ENCODE measurements at regions not wholly inside any gene's neighbourhood (a gene's known extent, or its start where the extent isn't known, plus 50 kb on each side); places are given as distances from the start of the nearest gene placed in this dataset.

- no peak overlapping the region for H3K9ac ChIP-seq (ENCODE audit: low read depth in 2 of 2, low read length in 2 of 2)
- no peak overlapping the region for H3K27ac ChIP-seq
- intact Hi-C loops (cut with DNase I) = no loop called here
- no peak for DNase-seq
- no peak overlapping the region for H3K4me3 ChIP-seq
- no peaks in the 10 kb centered on the region for H3K9me3 ChIP-seq
- no peaks in the 10 kb centered on the region for H3K36me3 ChIP-seq
- no peaks in the 10 kb centered on the region for H3K4me1 ChIP-seq
- H3K27me3 ChIP-seq = no peaks in the 10 kb centered on the region
- TF ChIP-seq, protein P1, sequence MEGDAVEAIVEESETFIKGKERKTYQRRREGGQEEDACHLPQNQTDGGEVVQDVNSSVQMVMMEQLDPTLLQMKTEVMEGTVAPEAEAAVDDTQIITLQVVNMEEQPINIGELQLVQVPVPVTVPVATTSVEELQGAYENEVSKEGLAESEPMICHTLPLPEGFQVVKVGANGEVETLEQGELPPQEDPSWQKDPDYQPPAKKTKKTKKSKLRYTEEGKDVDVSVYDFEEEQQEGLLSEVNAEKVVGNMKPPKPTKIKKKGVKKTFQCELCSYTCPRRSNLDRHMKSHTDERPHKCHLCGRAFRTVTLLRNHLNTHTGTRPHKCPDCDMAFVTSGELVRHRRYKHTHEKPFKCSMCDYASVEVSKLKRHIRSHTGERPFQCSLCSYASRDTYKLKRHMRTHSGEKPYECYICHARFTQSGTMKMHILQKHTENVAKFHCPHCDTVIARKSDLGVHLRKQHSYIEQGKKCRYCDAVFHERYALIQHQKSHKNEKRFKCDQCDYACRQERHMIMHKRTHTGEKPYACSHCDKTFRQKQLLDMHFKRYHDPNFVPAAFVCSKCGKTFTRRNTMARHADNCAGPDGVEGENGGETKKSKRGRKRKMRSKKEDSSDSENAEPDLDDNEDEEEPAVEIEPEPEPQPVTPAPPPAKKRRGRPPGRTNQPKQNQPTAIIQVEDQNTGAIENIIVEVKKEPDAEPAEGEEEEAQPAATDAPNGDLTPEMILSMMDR (IDR thresholded peaks at IDR 0.05) = no peak
Measured at GRCh38 chrX:137483554-137483953, 82.4 kb upstream of the ZIC3 start.

DNA sequence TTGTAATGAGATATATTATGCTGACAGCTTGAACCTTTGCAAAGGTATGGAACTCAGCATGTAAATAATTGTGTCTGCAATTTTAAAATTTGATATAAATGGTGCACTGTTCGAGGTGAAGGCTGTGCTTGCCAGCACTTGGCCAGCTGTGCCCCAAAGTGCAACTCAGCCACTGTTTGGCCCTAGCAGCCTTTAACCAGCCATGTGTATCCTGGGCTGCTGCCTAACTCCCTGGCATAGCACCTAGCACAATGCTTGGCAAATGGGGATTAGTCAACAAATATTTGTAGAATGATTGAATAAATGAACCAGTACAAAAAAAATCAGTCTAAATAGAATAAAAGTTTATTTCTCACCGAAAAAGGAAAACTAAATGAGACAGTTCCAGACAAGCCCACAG lies 83.8 kb upstream of the ZIC3 start:
- Histone ChIP-seq H3K36me3 (no peaks in the 10 kb centered on the region), H3K9me3 (no peaks in the 10 kb centered on the region), H3K9ac (ENCODE audit: low read depth in 2 of 2, low read length in 2 of 2) (no peak overlapping the region), H3K27me3 (no peaks in the 10 kb centered on the region), H3K4me3 (no peak overlapping the region), H3K27ac (no peak overlapping the region), H3K4me1 (no peaks in the 10 kb centered on the region)
- no peak for DNase-seq
- TF ChIP-seq, protein P1 (IDR thresholded peaks at IDR 0.05) = no peak
- intact Hi-C loops (cut with DNase I) = no loop called here

DNA sequence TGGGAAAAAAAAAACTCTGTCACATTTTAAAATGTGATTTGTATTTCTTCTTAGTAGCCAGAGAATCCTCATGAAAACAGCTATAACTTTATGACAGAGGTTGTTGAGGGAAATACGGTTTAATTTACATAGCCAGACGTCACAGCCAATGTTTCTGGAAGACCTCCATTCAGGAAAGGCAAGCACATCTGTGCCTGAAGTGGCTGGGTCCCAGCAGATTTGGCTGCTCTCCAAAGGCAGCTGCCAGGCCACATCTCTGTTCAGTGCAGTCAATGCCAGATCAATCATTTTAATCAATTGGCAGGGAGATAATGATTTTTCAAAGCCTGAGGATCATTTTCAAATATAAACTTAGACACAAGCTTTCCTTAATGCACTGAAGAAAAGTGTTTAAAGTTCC lies 86.5 kb upstream of the ZIC3 start:
- DNase-seq = no peak
- H3K4me1 ChIP-seq = no peaks in the 10 kb centered on the region
- H3K36me3 ChIP-seq = no peaks in the 10 kb centered on the region
- no peak overlapping the region for H3K4me3 ChIP-seq
- H3K27ac ChIP-seq = no peak overlapping the region
- no peaks in the 10 kb centered on the region for H3K9me3 ChIP-seq
- no peak overlapping the region for H3K9ac ChIP-seq (ENCODE audit: low read depth in 2 of 2, low read length in 2 of 2)
- intact Hi-C loops (cut with DNase I) = no loop called here
- H3K27me3 ChIP-seq = no peaks in the 10 kb centered on the region
- TF ChIP-seq, protein P1 (IDR thresholded peaks at IDR 0.05) = no peak

GRCh38 chrX:137441711-137442110 lies 124.2 kb upstream of the ZIC3 start:
- TF ChIP-seq, protein P1 (IDR thresholded peaks at IDR 0.05) = no peak

DNA sequence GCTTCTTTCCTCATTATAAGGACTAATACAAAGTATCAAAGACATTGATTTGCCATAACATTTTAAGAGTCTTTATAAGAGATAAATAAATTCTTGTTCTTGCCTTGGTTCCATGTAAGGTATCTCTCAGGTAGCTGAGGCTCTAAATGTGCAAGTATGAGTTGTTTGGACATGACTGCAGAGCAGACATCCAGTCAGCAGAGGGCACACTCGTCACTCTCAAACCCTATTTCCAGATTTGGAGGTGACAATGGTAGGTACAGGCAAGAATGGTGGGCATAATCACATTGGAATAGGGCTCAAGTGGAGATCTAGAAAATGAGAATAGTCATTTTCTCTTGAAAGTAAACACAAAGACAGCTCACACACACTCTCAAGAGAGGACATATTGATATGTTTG lies 133.3 kb upstream of the ZIC3 start:
- H3K36me3 ChIP-seq = no peaks in the 10 kb centered on the region
- no peak overlapping the region for H3K9ac ChIP-seq (ENCODE audit: low read depth in 2 of 2, low read length in 2 of 2)
- H3K9me3 ChIP-seq = no peaks in the 10 kb centered on the region
- no peak overlapping the region for H3K27ac ChIP-seq
- no peak overlapping the region for H3K4me3 ChIP-seq
- intact Hi-C loops (cut with DNase I) = no loop called here
- peaks cover 23% of the 10 kb centered on the region for H3K27me3 ChIP-seq
- DNase-seq = no peak
- TF ChIP-seq, protein P1 (IDR thresholded peaks at IDR 0.05) = no peak
- no peaks in the 10 kb centered on the region for H3K4me1 ChIP-seq

More at GRCh38 chrX:137441711-137442110, 124.2 kb upstream of the ZIC3 start:
- Histone ChIP-seq H3K36me3 (no peaks in the 10 kb centered on the region), H3K27me3 (no peaks in the 10 kb centered on the region), H3K4me3 (no peak overlapping the region), H3K9me3 (no peaks in the 10 kb centered on the region), H3K9ac (ENCODE audit: low read depth in 2 of 2, low read length in 2 of 2) (no peak overlapping the region), H3K27ac (no peak overlapping the region), H3K4me1 (no peaks in the 10 kb centered on the region)
- no peak for DNase-seq
- intact Hi-C loops (cut with DNase I) = no loop called here

Measured in colonic mucosa (tissue), 4 donors.